Neural cell (in vitro differentiated cells): ENCODE measurements at regions not wholly inside any gene's neighbourhood (a gene's known extent, or its start where the extent isn't known, plus 50 kb on each side); places are given as distances from the start of the nearest gene placed in this dataset.

ENCODE experiments used
- H2AFZ ChIP-seq: fragments of 200-600, 300-800 bp; sonication (generic), shearing (Covaris generic); 2 replicates; pipeline ENCODE4 v1.6.0; 2014; ENCODE audit warnings: low read depth, mild to moderate bottlenecking, antibody characterized with exemption, low read length, moderate library complexity
- H3F3A ChIP-seq: fragments of 200-600 bp; shearing (Covaris generic); 2 replicates; pipeline ENCODE4 v1.6.1; 2016; ENCODE audit warnings: mild to moderate bottlenecking, moderate library complexity, mixed read lengths, antibody characterized with exemption, low read length; ENCODE audit not compliant: insufficient read depth, poor library complexity, severe bottlenecking
- H3K27ac ChIP-seq: fragments of 200-600, 300-800 bp; sonication (generic), shearing (Covaris generic); 2 replicates; pipeline ENCODE4 v1.5.1; 2014; ENCODE audit warnings: mild to moderate bottlenecking, low read length, moderate library complexity
- H3K27me3 ChIP-seq: fragments of 300-800, 200-600 bp; sonication (generic), shearing (Covaris generic); 2 replicates; pipeline ENCODE4 v1.6.0; 2014; ENCODE audit warnings: mild to moderate bottlenecking, low read depth, low read length, moderate library complexity; ENCODE audit not compliant: insufficient read depth
- H3K36me3 ChIP-seq: fragments of 300-800, 200-600 bp; sonication (generic), shearing (Covaris generic); 2 replicates; pipeline ENCODE4 v1.5.1; 2014; ENCODE audit warnings: mild to moderate bottlenecking, antibody characterized with exemption, low read length, moderate library complexity; ENCODE audit not compliant: insufficient read depth
- H3K4me2 ChIP-seq: fragments of 300-800, 200-600 bp; sonication (generic), shearing (Covaris generic); 2 replicates; pipeline ENCODE4 v1.6.0; 2014; ENCODE audit warnings: mild to moderate bottlenecking, low read length
- H3K4me3 ChIP-seq: fragments of 300-800, 200-600 bp; sonication (generic), shearing (Covaris generic); 2 replicates; pipeline ENCODE4 v1.5.1; 2014; ENCODE audit warnings: mild to moderate bottlenecking, low read length, moderate library complexity
- H3K79me2 ChIP-seq: fragments of 200-600 bp; shearing (Covaris generic); replicated peaks from 2 replicates; pipeline ENCODE4 v1.6.0; 2014; ENCODE audit warnings: mild to moderate bottlenecking, low read length, moderate library complexity; ENCODE audit not compliant: insufficient read depth
- H3K9ac ChIP-seq: fragments of 300-800, 200-600 bp; sonication (generic), shearing (Covaris generic); 2 replicates; pipeline ENCODE4 v1.6.1; 2016; ENCODE audit warnings: mild to moderate bottlenecking, low read length, mixed read lengths
- H3K9me2 ChIP-seq: fragments of 200-600 bp; shearing (Covaris generic); 2 replicates; pipeline ENCODE4 v1.6.1; 2016; ENCODE audit warnings: mild to moderate bottlenecking, low read length, mixed read lengths; ENCODE audit not compliant: insufficient read depth
- H3K9me3 ChIP-seq: fragments of 200-600, 300-800 bp; sonication (generic), shearing (Covaris generic); 2 replicates; pipeline ENCODE4 v1.6.1; 2016; ENCODE audit warnings: mild to moderate bottlenecking, mixed run types, low read length, moderate library complexity, mixed read lengths
- H4K20me1 ChIP-seq: fragments of 200-600 bp; shearing (Covaris generic); 2 replicates; pipeline ENCODE4 v1.6.1; 2016; ENCODE audit warnings: mild to moderate bottlenecking, mixed run types; ENCODE audit not compliant: insufficient read depth
- EP300 ChIP-seq: fragments of 450-650 bp; conservative IDR thresholded peaks from 2 replicates; pipeline ENCODE4 v1.6.1; 2014; ENCODE audit warnings: antibody characterized with exemption, mild to moderate bottlenecking, moderate library complexity; ENCODE audit not compliant: poor library complexity, severe bottlenecking
- EZH2 ChIP-seq: fragments of 200-600, 300-800 bp; shearing (Covaris generic), sonication (generic); IDR thresholded peaks from 2 replicates; pipeline ENCODE4 v1.6.1; 2014; ENCODE audit warnings: antibody characterized with exemption, low read length, borderline replicate concordance, mild to moderate bottlenecking; ENCODE audit not compliant: insufficient read depth, poor library complexity, severe bottlenecking
- MXI1 ChIP-seq: fragments of 450-650 bp; conservative IDR thresholded peaks from 2 replicates; pipeline ENCODE4 v1.6.1; 2014; ENCODE audit warnings: antibody characterized with exemption, mild to moderate bottlenecking; ENCODE audit not compliant: poor library complexity, severe bottlenecking
- POLR2AphosphoS5 ChIP-seq: IDR thresholded peaks from 2 replicates; pipeline ENCODE4 v1.6.1; 2012
- RAD21 ChIP-seq: fragments of 450-650 bp; conservative IDR thresholded peaks from 2 replicates; pipeline ENCODE4 v1.6.1; 2014; ENCODE audit warnings: antibody characterized with exemption, mild to moderate bottlenecking, moderate library complexity
- SMC3 ChIP-seq: fragments of 450-650 bp; conservative IDR thresholded peaks from 2 replicates; pipeline ENCODE4 v1.6.1; 2014; ENCODE audit warnings: antibody characterized with exemption, mild to moderate bottlenecking, moderate library complexity; ENCODE audit not compliant: poor library complexity
- TAF1 ChIP-seq: IDR thresholded peaks from 2 replicates; pipeline ENCODE4 v1.6.1; 2012; ENCODE audit warnings: low read depth
- TF ChIP-seq, protein P1 (sequence below): IDR thresholded peaks from 2 replicates; pipeline ENCODE4 v1.6.1; 2012; ENCODE audit warnings: borderline replicate concordance
- TF ChIP-seq, protein P2 (sequence below): fragments of 450-650 bp; IDR thresholded peaks from 2 replicates; pipeline ENCODE4 v1.5.1; 2014; ENCODE audit warnings: antibody characterized with exemption, mild to moderate bottlenecking, moderate library complexity; ENCODE audit not compliant: poor library complexity, severe bottlenecking

DNA sequence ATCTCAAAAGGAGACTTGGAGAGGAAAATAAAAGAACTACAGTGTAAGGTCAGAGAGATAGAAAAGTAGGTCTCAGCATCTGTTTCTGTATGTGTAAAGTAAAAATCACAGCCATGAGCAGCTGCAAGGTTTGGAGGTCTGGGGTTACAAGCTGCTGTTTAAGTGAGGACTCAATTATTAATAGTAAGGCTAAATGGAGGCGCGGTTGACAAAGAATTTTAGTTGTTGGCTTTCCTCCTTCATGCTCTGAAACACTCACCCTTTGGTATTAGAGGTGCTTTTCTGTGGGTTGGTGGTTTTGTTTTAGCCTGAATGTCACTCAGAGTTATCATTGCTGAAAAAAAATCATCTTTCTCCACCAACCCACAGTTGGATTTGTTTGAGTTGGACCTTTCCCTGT lies 59.8 kb upstream of the HAO2 start:
- no peaks in the 10 kb centered on the region for H3K79me2 ChIP-seq
- no peaks in the 10 kb centered on the region for H3K27me3 ChIP-seq
- no peaks in the 10 kb centered on the region for H3K36me3 ChIP-seq
- H3K9ac ChIP-seq: no peak overlapping the region
- no peak overlapping the region for H3K4me2 ChIP-seq
- no peaks in the 10 kb centered on the region for H4K20me1 ChIP-seq
- TF ChIP-seq TAF1 (no peak), EP300 (no peak), MXI1 (no peak), EZH2 (no peak), SMC3 (no peak), POLR2AphosphoS5 (no peak), RAD21 (no peak)
- TF ChIP-seq, protein P1, sequence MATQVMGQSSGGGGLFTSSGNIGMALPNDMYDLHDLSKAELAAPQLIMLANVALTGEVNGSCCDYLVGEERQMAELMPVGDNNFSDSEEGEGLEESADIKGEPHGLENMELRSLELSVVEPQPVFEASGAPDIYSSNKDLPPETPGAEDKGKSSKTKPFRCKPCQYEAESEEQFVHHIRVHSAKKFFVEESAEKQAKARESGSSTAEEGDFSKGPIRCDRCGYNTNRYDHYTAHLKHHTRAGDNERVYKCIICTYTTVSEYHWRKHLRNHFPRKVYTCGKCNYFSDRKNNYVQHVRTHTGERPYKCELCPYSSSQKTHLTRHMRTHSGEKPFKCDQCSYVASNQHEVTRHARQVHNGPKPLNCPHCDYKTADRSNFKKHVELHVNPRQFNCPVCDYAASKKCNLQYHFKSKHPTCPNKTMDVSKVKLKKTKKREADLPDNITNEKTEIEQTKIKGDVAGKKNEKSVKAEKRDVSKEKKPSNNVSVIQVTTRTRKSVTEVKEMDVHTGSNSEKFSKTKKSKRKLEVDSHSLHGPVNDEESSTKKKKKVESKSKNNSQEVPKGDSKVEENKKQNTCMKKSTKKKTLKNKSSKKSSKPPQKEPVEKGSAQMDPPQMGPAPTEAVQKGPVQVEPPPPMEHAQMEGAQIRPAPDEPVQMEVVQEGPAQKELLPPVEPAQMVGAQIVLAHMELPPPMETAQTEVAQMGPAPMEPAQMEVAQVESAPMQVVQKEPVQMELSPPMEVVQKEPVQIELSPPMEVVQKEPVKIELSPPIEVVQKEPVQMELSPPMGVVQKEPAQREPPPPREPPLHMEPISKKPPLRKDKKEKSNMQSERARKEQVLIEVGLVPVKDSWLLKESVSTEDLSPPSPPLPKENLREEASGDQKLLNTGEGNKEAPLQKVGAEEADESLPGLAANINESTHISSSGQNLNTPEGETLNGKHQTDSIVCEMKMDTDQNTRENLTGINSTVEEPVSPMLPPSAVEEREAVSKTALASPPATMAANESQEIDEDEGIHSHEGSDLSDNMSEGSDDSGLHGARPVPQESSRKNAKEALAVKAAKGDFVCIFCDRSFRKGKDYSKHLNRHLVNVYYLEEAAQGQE: no peak
- TF ChIP-seq, protein P2, sequence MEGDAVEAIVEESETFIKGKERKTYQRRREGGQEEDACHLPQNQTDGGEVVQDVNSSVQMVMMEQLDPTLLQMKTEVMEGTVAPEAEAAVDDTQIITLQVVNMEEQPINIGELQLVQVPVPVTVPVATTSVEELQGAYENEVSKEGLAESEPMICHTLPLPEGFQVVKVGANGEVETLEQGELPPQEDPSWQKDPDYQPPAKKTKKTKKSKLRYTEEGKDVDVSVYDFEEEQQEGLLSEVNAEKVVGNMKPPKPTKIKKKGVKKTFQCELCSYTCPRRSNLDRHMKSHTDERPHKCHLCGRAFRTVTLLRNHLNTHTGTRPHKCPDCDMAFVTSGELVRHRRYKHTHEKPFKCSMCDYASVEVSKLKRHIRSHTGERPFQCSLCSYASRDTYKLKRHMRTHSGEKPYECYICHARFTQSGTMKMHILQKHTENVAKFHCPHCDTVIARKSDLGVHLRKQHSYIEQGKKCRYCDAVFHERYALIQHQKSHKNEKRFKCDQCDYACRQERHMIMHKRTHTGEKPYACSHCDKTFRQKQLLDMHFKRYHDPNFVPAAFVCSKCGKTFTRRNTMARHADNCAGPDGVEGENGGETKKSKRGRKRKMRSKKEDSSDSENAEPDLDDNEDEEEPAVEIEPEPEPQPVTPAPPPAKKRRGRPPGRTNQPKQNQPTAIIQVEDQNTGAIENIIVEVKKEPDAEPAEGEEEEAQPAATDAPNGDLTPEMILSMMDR: no peak
- no peak overlapping the region for H3K4me3 ChIP-seq
- no peaks in the 10 kb centered on the region for H3F3A ChIP-seq
- H3K27ac ChIP-seq: no peak overlapping the region
- no peaks in the 10 kb centered on the region for H3K9me3 ChIP-seq
- no peaks in the 10 kb centered on the region for H3K9me2 ChIP-seq
- no peak overlapping the region for H2AFZ ChIP-seq

GRCh38 chr1:119310301-119310700 lies 58.3 kb upstream of the HAO2 start:
- Histone ChIP-seq H3K79me2 (no peaks in the 10 kb centered on the region), H3K9ac (no peak overlapping the region), H3K27me3 (no peaks in the 10 kb centered on the region), H3K9me3 (no peaks in the 10 kb centered on the region), H3K4me2 (no peak overlapping the region), H2AFZ (no peak overlapping the region), H3K27ac (no peak overlapping the region), H3F3A (no peaks in the 10 kb centered on the region), H3K4me3 (no peak overlapping the region), H3K36me3 (no peaks in the 10 kb centered on the region), H3K9me2 (no peaks in the 10 kb centered on the region), H4K20me1 (no peaks in the 10 kb centered on the region)
- TF ChIP-seq POLR2AphosphoS5 (no peak), RAD21 (no peak), EZH2 (no peak), MXI1 (no peak), TAF1 (no peak), EP300 (no peak), SMC3 (no peak)
- TF ChIP-seq, protein P1: no peak
- TF ChIP-seq, protein P2: no peak
